ENCODE measurements at regions not wholly inside any gene's neighbourhood (a gene's known extent, or its start where the extent isn't known, plus 50 kb on each side); places are given as distances from the start of the nearest gene placed in this dataset.
"Not testable (repeated sequence)": the region's sequence is repeated elsewhere in the genome, so short reads cannot be mapped to it uniquely, and the experiment has no call there.

DNA sequence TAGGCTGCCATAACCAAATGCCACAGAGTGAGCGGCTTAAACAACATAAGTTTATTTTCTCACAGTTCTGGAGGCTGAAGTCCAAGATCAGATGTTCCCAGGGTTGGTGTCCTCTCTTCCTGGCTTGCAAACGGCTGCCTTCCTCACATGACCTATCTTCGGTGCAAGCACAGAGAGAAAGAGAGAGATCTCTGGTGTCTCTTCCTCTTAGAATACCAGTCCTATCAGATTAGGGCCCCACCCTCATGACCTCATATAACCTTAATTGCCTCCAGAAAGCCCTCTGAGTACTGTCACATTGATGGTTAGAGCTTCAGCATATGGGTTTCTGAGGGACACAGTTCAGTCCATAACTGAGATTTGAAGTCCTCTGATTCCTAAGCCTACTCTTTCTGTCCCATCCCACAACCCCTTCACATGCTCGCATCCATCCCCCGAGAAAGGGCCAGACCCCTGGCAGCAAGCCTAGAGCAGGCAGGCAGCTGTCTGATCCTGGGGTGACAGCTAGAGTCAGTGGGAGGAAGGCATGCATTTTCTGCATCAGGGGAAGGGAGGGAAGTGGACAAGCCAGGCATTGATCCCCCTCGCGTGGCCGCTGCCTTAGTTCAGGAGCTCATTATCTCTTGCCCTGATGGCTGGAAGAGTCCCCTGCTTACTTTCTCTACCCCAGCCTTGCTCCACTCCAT lies 114.1 kb downstream of the FAR1 start:
- Mint-ChIP-seq H3K36me3 (ENCODE audit: low read depth) (no peaks in the 10 kb centered on the region), H3K4me1 (ENCODE audit: low read depth) (no peaks in the 10 kb centered on the region), H3K27ac (no peak overlapping the region), H3K9me3 (no peaks in the 10 kb centered on the region), H3K27me3 (ENCODE audit: insufficient read depth) (peaks cover 13% of the 10 kb centered on the region), H3K4me3 (no peak overlapping the region)
- TF ChIP-seq, protein P1, sequence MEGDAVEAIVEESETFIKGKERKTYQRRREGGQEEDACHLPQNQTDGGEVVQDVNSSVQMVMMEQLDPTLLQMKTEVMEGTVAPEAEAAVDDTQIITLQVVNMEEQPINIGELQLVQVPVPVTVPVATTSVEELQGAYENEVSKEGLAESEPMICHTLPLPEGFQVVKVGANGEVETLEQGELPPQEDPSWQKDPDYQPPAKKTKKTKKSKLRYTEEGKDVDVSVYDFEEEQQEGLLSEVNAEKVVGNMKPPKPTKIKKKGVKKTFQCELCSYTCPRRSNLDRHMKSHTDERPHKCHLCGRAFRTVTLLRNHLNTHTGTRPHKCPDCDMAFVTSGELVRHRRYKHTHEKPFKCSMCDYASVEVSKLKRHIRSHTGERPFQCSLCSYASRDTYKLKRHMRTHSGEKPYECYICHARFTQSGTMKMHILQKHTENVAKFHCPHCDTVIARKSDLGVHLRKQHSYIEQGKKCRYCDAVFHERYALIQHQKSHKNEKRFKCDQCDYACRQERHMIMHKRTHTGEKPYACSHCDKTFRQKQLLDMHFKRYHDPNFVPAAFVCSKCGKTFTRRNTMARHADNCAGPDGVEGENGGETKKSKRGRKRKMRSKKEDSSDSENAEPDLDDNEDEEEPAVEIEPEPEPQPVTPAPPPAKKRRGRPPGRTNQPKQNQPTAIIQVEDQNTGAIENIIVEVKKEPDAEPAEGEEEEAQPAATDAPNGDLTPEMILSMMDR (IDR thresholded peaks at IDR 0.05), result no peak
- DNase-seq, result no peak

DNA sequence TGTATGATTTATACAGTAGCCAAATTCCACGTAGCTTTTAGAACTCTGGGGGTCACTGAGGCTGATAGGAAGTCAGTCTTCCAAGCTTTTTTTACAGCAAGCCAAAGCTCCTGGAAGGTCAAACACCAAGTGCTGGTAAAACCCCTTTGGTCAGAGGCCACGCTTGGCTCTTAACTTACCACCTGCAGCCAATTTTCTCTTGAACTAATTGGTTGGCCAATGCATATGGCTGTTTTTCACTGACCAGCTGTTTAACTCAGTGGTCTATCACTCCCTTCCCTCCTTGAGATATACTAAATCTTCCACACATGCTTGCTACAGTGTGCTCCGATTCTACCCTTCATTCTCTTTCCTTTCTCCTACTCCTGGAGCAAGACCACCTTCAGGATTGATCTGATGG lies 116.0 kb downstream of the FAR1 start:
- no peaks in the 10 kb centered on the region for H3K36me3 Mint-ChIP-seq (ENCODE audit: low read depth)
- H3K4me1 Mint-ChIP-seq (ENCODE audit: low read depth), result no peaks in the 10 kb centered on the region
- no peak for DNase-seq
- TF ChIP-seq, protein P1 (IDR thresholded peaks at IDR 0.05), result no peak
- no peak overlapping the region for H3K27ac Mint-ChIP-seq
- peaks cover 10% of the 10 kb centered on the region for H3K27me3 Mint-ChIP-seq (ENCODE audit: insufficient read depth)
- H3K4me3 Mint-ChIP-seq, result no peak overlapping the region
- H3K9me3 Mint-ChIP-seq, result no peaks in the 10 kb centered on the region

DNA sequence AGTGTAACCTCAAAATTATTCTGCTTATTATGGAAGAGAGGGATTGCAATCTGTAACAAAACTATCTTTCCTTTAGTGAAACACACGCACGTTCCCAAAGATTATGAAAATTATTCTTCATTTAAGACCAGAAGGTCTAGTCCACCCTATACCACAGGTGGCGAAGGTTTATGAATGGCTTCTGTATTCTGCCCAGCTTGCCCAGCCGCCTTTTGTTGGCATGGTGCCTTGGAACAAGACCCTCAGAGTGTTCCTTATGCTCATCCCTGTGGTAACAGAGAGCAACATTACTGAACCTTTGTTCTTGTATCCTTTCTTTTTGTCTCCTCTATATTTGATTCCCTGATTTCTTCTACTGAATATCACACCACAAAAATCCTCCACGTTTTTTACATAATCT lies 116.4 kb downstream of the FAR1 start:
- Mint-ChIP-seq H3K27me3 (ENCODE audit: insufficient read depth) (peaks cover 8% of the 10 kb centered on the region), H3K4me3 (no peak overlapping the region), H3K9me3 (no peaks in the 10 kb centered on the region), H3K27ac (no peak overlapping the region), H3K36me3 (ENCODE audit: low read depth) (no peaks in the 10 kb centered on the region), H3K4me1 (ENCODE audit: low read depth) (no peaks in the 10 kb centered on the region)
- TF ChIP-seq, protein P1 (IDR thresholded peaks at IDR 0.05), result no peak
- DNase-seq, result no peak

DNA sequence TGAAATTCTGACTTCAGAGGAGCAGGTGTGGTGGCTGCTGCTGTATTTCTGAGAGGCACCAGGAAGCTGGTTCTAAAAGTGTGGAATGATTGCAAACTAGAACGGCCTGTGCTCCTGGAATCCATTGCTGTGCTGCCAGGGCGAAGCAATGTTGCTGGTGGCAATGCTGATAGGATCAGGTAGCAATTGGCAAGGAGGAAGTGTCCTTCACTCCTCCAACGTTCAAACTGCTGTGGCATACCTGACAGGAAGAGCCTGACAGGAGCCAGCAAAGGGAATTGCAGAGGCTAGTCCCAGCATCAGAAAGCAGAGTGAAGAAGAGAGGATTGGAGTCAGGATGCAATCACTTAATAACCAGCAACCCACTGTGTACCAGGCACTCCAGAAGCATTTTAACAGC lies 118.2 kb downstream of the FAR1 start:
- Mint-ChIP-seq H3K27ac (no peak overlapping the region), H3K4me1 (ENCODE audit: low read depth) (no peaks in the 10 kb centered on the region), H3K36me3 (ENCODE audit: low read depth) (no peaks in the 10 kb centered on the region), H3K9me3 (no peaks in the 10 kb centered on the region), H3K27me3 (ENCODE audit: insufficient read depth) (peaks cover 6% of the 10 kb centered on the region), H3K4me3 (no peak overlapping the region)
- TF ChIP-seq, protein P1 (IDR thresholded peaks at IDR 0.05), result no peak
- no peak for DNase-seq

DNA sequence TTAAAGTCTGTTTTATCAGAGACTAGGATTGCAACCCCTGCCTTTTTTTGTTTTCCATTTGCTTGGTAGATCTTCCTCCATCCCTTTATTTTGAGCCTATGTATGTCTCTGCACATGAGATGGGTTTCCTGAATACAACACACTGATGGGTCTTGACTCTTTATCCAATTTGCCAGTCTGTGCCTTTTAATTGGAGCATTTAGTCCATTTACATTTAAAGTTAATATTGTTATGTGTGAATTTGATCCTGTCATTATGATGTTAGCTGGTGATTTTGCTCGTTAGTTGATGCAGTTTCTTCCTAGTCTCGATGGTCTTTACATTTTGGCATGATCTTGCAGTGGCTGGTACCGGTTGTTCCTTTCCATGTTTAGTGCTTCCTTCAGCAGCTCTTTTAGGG lies 129.1 kb downstream of the FAR1 start:
- H3K4me3 Mint-ChIP-seq; H3K36me3 Mint-ChIP-seq (ENCODE audit: low read depth); H3K4me1 Mint-ChIP-seq (ENCODE audit: low read depth); H3K9me3 Mint-ChIP-seq; H3K27me3 Mint-ChIP-seq (ENCODE audit: insufficient read depth); DNase-seq; H3K27ac Mint-ChIP-seq: not testable (repeated sequence)

DNA sequence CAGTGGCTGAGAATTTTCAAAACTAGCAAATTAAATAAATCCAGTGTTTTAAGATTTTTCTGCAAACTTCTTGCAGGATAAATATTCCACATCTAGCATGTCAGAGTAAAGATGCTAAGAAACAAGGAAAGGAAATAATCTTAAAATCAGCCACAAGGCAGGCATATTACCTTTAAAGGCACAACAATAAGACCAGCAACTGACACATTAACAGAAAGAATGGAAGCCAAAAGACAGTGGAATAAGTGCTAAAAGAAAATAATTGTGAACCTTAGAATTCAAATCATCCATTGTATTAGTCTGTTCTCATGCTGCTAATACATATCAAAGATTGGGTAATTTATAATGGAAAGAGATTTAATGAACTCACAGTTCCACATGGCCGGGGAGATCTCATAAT lies 132.4 kb downstream of the FAR1 start:
- Mint-ChIP-seq H3K4me3 (no peak overlapping the region), H3K9me3 (peaks cover 7% of the 10 kb centered on the region; the same call in 1 of the 2 replicates), H3K27ac (no peak overlapping the region), H3K4me1 (ENCODE audit: low read depth) (no peaks in the 10 kb centered on the region), H3K36me3 (ENCODE audit: low read depth) (no peaks in the 10 kb centered on the region), H3K27me3 (ENCODE audit: insufficient read depth) (no peaks in the 10 kb centered on the region; the same call in 1 of the 2 replicates)
- TF ChIP-seq, protein P1 (IDR thresholded peaks at IDR 0.05), result no peak
- DNase-seq, result no peak
